Testis (tissue), 2 donors: ENCODE measurements at regions not wholly inside any gene's neighbourhood (a gene's known extent, or its start where the extent isn't known, plus 50 kb on each side); places are given as distances from the start of the nearest gene placed in this dataset.

ENCODE experiments used
- POLR2A ChIP-seq: fragments of 450-650 bp; IDR thresholded peaks from one replicate; pipeline ENCODE4 v1.6.1; 2017; ENCODE audit warnings: antibody characterized with exemption, mild to moderate bottlenecking, moderate library complexity
- TF ChIP-seq, protein P1 (sequence below), 3 experiments: fragments of 450-650 bp in 2 of 3; fragments of 200-600 bp in 1 of 3; sonication (generic) in 1 of 3; IDR thresholded peaks; one replicate each; pipeline ENCODE4 v1.5.1; 2016 to 2019; ENCODE audit warnings: antibody characterized with exemption in 3 of 3, mild to moderate bottlenecking in 2 of 3, moderate library complexity in 1 of 3

GRCh38 chr18:14997357-14997756, 249.4 kb downstream of the ANKRD30B start:
- TF ChIP-seq, protein P1, sequence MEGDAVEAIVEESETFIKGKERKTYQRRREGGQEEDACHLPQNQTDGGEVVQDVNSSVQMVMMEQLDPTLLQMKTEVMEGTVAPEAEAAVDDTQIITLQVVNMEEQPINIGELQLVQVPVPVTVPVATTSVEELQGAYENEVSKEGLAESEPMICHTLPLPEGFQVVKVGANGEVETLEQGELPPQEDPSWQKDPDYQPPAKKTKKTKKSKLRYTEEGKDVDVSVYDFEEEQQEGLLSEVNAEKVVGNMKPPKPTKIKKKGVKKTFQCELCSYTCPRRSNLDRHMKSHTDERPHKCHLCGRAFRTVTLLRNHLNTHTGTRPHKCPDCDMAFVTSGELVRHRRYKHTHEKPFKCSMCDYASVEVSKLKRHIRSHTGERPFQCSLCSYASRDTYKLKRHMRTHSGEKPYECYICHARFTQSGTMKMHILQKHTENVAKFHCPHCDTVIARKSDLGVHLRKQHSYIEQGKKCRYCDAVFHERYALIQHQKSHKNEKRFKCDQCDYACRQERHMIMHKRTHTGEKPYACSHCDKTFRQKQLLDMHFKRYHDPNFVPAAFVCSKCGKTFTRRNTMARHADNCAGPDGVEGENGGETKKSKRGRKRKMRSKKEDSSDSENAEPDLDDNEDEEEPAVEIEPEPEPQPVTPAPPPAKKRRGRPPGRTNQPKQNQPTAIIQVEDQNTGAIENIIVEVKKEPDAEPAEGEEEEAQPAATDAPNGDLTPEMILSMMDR (IDR thresholded peaks at IDR 0.05) = no peak
- TF ChIP-seq POLR2A = no peak
